Common myeloid progenitor, CD34-positive (primary cell): ENCODE measurements at regions not wholly inside any gene's neighbourhood (a gene's known extent, or its start where the extent isn't known, plus 50 kb on each side); places are given as distances from the start of the nearest gene placed in this dataset.
A peak's percentile ranks its signal among the peaks of the same experiment; 100 is the strongest.

Source experiments
- CTCF ChIA-PET: fragments of 350-600 bp; sonication (Branson Sonifier 250); formaldehyde crosslinking; loops from one replicate; lab custom pipeline; 2021; ENCODE audit warnings: antibody characterized with exemption; lab: Charles Lee
- POLR2A ChIA-PET: fragments of 350-600 bp; sonication (Branson Sonifier 250); formaldehyde crosslinking; loops from one replicate; lab custom pipeline; 2021; ENCODE audit warnings: antibody characterized with exemption; lab: Charles Lee
- DNase-seq, 3 donors: peaks; one replicate each; pipeline versions ENCODE4 v3.0.0 to v3.0.0-alpha.2; 2013
- H3K27ac ChIP-seq, 2 experiments: 1 replicate in 1 of 2; 2 replicates in 1 of 2; pipeline ENCODE4 v1.7.0; 2013; ENCODE audit warnings: inconsistent platforms in 2 of 2, low read length in 2 of 2, mild to moderate bottlenecking in 2 of 2, low read depth in 1 of 2, moderate library complexity in 1 of 2; ENCODE audit not compliant: severe bottlenecking in 2 of 2, insufficient read depth in 1 of 2, poor library complexity in 1 of 2
- H3K27me3 ChIP-seq, 5 experiments: replicated peaks in 2 of 5; 1 replicate in 3 of 5; 2 replicates in 2 of 5; pipeline versions ENCODE4 v1.6.1 to v1.7.0; 2013; ENCODE audit warnings: low read length in 4 of 5, mild to moderate bottlenecking in 2 of 5, moderate library complexity in 2 of 5, inconsistent platforms in 1 of 5; ENCODE audit not compliant: insufficient read depth in 5 of 5, control insufficient read depth in 4 of 5
- H3K36me3 ChIP-seq, 4 experiments: 1 replicate in 2 of 4; 2 replicates in 2 of 4; pipeline versions ENCODE4 v1.6.1 to v1.7.0; 2013; ENCODE audit warnings: low read length in 3 of 4, control low read depth in 1 of 4, mild to moderate bottlenecking in 1 of 4; ENCODE audit not compliant: control insufficient read depth in 4 of 4, insufficient read depth in 4 of 4
- H3K4me1 ChIP-seq, 4 experiments: 1 replicate in 3 of 4; 2 replicates in 1 of 4; pipeline versions ENCODE4 v1.6.1 to v1.7.1; 2013; ENCODE audit warnings: low read length in 3 of 4, mild to moderate bottlenecking in 3 of 4, control low read depth in 1 of 4, inconsistent platforms in 1 of 4, moderate library complexity in 1 of 4; ENCODE audit not compliant: control insufficient read depth in 4 of 4, insufficient read depth in 4 of 4; ENCODE audit errors: control extremely low read depth in 1 of 4
- H3K4me3 ChIP-seq, 7 experiments: 1 replicate in 4 of 7; 2 replicates in 3 of 7; pipeline versions ENCODE4 v1.5.1 to v1.7.0; 2013; ENCODE audit warnings: mild to moderate bottlenecking in 7 of 7, low read length in 6 of 7, moderate library complexity in 6 of 7, inconsistent platforms in 2 of 7, low read depth in 2 of 7, control low read depth in 1 of 7; ENCODE audit not compliant: insufficient read depth in 4 of 7, control insufficient read depth in 1 of 7; ENCODE audit errors: extremely low read depth in 1 of 7
- H3K9me3 ChIP-seq, 5 experiments: 1 replicate in 4 of 5; 2 replicates in 1 of 5; pipeline versions ENCODE4 v1.6.1 to v1.7.1; 2013; ENCODE audit warnings: low read length in 4 of 5, mild to moderate bottlenecking in 2 of 5, inconsistent platforms in 1 of 5, low read depth in 1 of 5, moderate library complexity in 1 of 5; ENCODE audit not compliant: control insufficient read depth in 4 of 5, insufficient read depth in 2 of 5; ENCODE audit errors: control extremely low read depth in 1 of 5
- WGBS: methylation state at CpG from one replicate; pipeline ENCODE4 v1.1.5; 2013; ENCODE audit not compliant: insufficient coverage; 5-methylcytosine and 5-hydroxymethylcytosine counted together

DNA sequence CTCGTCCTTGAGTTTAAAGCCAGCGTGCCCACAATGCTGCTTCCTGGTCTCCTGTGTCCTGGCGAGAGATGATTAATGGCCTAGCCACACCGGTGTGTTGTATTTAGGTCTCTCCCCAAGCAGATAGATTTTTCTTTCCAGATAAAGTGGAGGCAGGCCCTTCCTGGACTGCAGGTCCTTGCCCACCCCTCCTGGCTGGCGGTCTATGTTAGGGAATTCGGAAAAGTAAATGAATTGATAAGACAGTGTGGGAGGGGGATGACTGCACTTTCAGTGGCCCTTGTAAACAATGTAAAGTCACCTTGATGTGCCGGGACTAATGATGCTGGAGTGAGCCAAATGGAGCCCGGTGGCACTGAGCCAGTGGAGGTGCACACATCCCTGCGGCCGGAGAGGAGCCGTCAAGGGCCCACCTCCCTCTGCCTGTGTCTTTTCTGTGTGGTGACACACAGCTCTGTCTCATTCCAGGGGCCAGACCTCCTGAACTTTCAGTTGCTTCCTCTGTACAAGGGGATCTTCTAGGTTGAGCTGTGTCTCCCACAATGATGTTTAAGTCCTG is 70.6 kb upstream of the ESRRB start:
- 79% methylated on average over 11 of the region's 11 CpGs for WGBS
- no peaks in the 10 kb centered on the region for H3K36me3 ChIP-seq
- no peak for DNase-seq
- CTCF ChIA-PET, result no interaction called here
- POLR2A ChIA-PET, result no interaction called here
- H3K27me3 ChIP-seq, result peaks cover 4 to 24% (median 15%) of the 10 kb centered on the region in 5 experiments
- no peak overlapping the region for H3K4me3 ChIP-seq
- no peaks in the 10 kb centered on the region for H3K4me1 ChIP-seq
- peaks cover 0 to 3% (median 0%) of the 10 kb centered on the region in 5 experiments for H3K9me3 ChIP-seq
- H3K27ac ChIP-seq, result no peak overlapping the region

DNA sequence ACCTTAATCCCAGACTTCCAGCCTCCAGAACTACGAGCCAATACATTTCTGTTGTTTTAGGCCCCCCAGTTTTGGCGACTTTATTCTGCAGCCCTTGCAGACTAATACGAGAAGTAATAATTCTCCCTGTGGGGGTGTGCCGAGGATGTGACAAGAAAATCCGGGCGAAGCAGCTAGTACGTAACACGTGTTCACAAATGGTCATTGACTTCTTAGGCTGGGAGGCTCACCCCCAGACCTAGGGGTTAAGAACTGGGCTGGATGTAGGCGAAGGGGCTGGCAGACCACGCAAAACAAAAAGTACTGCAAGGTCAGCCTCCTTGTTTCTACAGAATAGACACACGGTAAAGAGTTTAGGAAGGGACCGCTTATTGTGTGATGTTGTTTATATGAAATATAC is 69.8 kb upstream of the ESRRB start:
- ChIA-PET CTCF (no interaction called here), POLR2A (no interaction called here)
- 96% methylated on average over 12 of the region's 12 CpGs for WGBS
- H3K27ac ChIP-seq, result no peak overlapping the region
- no peaks in the 10 kb centered on the region for H3K36me3 ChIP-seq
- H3K4me1 ChIP-seq, result peaks cover 0 to 4% (median 0%) of the 10 kb centered on the region in 4 experiments
- peaks cover 4 to 30% (median 22%) of the 10 kb centered on the region in 5 experiments for H3K27me3 ChIP-seq
- DNase-seq, result no peak
- no peaks in the 10 kb centered on the region for H3K9me3 ChIP-seq
- no peak overlapping the region for H3K4me3 ChIP-seq

DNA sequence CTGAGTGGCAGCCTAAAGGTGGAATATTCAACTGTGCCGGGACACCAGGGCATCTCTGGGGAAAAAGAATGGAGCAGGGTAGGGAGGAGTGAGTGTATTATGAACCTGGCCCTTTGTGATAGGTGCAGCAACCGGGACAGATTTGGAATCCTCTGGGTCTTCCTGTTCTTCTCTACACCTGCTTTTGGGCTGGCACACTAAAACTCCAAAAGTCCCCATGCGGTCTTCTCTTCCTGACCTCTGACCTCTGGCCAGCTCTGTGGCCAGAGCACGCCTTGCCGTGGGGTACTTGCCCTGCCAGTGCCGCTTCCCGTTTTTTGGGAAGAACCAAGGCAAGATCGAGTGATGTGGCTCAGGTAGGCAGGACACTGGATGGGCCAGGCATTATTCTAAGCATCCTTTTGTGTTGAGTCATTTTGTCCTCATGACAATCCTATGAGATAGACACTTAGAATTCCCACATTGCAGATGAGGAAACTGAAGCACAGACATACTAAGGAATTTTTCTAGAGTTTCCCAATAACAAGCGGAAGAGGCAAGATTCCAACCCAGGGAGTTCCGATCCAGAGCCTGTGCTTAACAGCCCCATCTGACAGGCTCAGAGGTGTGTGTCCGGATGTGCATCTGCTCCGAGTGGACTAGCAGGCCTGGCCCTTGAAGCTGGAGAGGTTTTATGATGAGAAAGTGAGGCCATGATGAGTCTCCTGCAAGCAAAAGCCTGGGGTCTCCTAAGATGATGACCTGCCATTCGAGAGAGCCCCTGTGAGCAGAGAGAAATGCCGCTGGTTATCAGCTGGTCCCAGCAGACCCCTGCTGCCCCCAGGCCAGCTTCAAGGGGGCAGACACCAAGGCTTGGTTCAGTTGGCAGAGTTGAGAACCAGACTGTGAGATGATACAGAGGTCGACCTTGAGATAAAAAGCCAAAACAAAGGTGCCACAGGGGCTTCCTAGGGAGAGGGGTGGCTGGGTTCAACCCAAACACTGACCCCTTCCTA is 67.9 kb upstream of the ESRRB start:
- Histone ChIP-seq H3K4me1 (peaks cover 0 to 6% (median 0%) of the 10 kb centered on the region in 4 experiments), H3K4me3 (no peak overlapping the region), H3K27me3 (peaks cover 6 to 42% (median 29%) of the 10 kb centered on the region in 5 experiments), H3K27ac (no peak overlapping the region), H3K9me3 (no peaks in the 10 kb centered on the region), H3K36me3 (no peaks in the 10 kb centered on the region)
- POLR2A ChIA-PET, result no interaction called here
- no peak for DNase-seq
- CTCF ChIA-PET, result no interaction called here
- 98% methylated on average over 15 of the region's 15 CpGs for WGBS

DNA sequence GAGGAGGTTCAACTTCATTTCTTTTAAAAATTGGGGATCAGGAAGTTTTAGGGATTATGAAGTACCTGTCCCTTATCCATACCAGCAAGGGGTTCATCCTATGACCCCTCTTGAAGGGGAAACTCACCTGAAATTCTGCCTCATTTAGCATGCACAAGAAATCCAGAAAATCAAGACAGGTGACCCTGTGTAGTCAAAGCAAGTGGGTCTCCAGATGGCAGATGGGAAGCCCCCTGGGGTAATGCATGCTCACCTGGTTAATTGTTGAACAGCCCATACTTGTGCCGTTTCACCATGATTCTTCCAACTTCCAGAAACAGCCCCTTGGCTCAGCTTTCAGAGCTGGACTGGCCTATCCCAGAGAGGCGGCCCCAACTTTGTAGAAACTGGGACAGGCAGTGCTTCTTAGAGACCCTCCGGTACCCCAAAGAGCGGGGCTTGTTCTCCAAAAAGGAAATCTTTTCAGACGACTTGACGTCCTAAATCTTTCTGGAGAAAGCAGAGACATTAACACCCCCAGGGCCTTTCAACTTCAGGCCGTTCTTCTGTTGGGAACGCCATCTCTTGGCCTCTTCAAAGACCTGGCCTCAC is 66.3 kb upstream of the ESRRB start:
- Histone ChIP-seq H3K4me1 (peaks cover 0 to 6% (median 0%) of the 10 kb centered on the region in 4 experiments), H3K36me3 (no peaks in the 10 kb centered on the region), H3K27ac (no peak overlapping the region), H3K9me3 (no peaks in the 10 kb centered on the region), H3K27me3 (peaks cover 6 to 52% (median 35%) of the 10 kb centered on the region in 5 experiments), H3K4me3 (no peak overlapping the region)
- ChIA-PET POLR2A (no interaction called here), CTCF (no interaction called here)
- 90% methylated on average over 8 of the region's 8 CpGs for WGBS
- DNase-seq, result no peak

DNA sequence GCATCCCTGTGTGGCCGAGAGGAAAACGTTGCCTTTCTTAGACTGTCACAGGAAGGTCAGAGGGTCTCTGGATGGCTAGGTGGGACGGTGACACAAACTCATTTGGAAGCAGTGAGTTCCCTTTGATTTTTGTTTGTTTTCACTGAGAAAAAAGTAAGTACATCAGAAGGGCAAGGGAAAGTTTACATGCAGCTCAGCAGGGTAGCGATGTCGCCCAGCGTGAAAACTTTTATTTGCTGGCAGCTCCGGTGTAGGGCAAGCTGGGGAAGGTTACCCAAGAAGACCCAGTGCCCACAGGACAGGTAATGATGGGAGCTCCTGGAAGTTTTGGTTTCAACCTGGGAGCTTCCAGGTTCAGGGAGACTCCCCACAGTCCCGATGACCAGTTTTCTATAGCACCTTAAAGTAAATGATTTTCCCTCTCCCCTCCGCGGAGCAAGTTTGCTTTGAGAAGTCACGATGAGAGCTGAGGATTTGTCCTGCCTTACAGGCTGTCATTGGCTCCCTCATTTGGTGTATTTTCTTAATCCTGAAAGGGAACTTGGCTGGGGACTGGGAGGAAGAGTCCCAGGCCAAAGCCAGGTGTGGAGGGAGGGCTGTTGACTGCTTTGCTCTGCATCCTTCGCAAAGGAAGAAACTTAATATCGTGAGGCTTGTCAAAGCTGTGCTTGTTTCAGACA is 64.7 kb upstream of the ESRRB start:
- H3K27ac ChIP-seq, result no peak overlapping the region
- H3K27me3 ChIP-seq, result peaks cover 6 to 58% (median 35%) of the 10 kb centered on the region in 5 experiments
- ChIA-PET CTCF (interaction anchor here (1.7 kb wide), 1 partner anchor 41 kb away, joined by 4 read pairs; no protein-coding TSS in a partner anchor), POLR2A (no interaction called here)
- H3K4me1 ChIP-seq, result peaks cover 0 to 6% (median 0%) of the 10 kb centered on the region in 4 experiments
- WGBS, result 9% methylated on average over 9 of the region's 13 CpGs
- H3K4me3 ChIP-seq, result peak overlapping the region in 1 of 7 experiments; percentile 32
- H3K36me3 ChIP-seq, result no peaks in the 10 kb centered on the region
- DNase-seq, result peak in 1 of 3 donors; percentile 21
- H3K9me3 ChIP-seq, result no peaks in the 10 kb centered on the region

DNA sequence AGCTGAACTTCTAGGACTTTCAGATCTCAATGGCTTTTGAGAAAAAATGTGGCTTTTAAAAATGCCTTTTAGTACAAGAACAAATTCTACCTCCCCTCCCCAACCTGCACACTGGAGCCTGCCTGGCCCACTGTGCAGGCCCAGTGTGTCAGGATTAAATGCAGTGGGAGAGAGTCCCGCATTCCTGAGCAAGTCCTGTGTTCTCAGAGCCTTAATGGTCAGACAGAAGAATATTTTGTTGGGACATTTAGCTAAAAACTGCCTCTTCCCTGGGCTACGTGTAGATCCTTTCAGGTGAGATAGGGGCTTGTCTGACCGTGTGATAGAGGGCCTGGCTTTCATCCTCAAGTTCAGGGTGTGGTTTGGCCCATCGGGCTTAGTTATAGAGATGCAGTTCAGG is 63.1 kb upstream of the ESRRB start:
- no peaks in the 10 kb centered on the region for H3K9me3 ChIP-seq
- no peak overlapping the region for H3K4me3 ChIP-seq
- ChIA-PET CTCF (interaction anchor here (0.6 to 1.1 kb wide), 2 partner anchors 11 to 135 kb away, joined by 3 to 4 read pairs; no protein-coding TSS in a partner anchor), POLR2A (interaction anchor here (1.1 kb wide), 1 partner anchor 19 kb away, joined by 3 read pairs; no protein-coding TSS in a partner anchor)
- DNase-seq, result no peak
- H3K4me1 ChIP-seq, result peaks cover 0 to 6% (median 0%) of the 10 kb centered on the region in 4 experiments
- WGBS, result 85% methylated on average over 4 of the region's 4 CpGs
- H3K27ac ChIP-seq, result no peak overlapping the region
- no peaks in the 10 kb centered on the region for H3K36me3 ChIP-seq
- H3K27me3 ChIP-seq, result peaks cover 2 to 58% (median 38%) of the 10 kb centered on the region in 5 experiments
